GM18873 (cell line): ENCODE measurements at regions not wholly inside any gene's neighbourhood (a gene's known extent, or its start where the extent isn't known, plus 50 kb on each side); places are given as distances from the start of the nearest gene placed in this dataset.

ENCODE experiments used
- ATAC-seq: cut with Tn5 transposase; IDR thresholded peaks from one replicate; pipeline ENCODE4 v1.9.1; 2021; ENCODE audit warnings: mild to moderate bottlenecking, moderate library complexity, moderate number of reproducible peaks; ENCODE audit not compliant: unreplicated experiment, low FRiP score

- ATAC-seq: no peak
Measured at GRCh38 chr12:75711271-75711670, 199.9 kb upstream of the KRR1 start.

- no peak for ATAC-seq
Measured at GRCh38 chr12:75710361-75711069, 199.1 kb upstream of the KRR1 start.

- ATAC-seq: no peak
Measured at GRCh38 chr12:75709503-75709902, 198.1 kb upstream of the KRR1 start.

DNA sequence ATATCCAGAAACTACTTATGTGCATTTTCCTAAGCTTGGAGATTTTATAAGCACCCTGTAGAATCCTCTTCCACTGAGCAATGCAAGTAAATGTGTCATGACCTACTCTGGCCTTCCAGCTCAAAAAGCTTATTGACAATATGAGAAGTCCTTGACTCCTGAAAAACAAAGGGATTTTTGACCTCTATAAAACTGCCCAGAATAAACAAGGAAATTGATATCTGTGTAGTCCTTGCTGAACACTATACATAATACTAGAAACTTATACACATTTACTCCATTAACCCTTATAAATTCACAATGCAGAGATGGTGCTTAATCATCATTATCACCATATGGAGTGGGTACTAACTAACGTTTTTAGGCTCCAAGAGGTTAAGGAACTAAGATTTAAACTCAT is 197.4 kb upstream of the KRR1 start:
- ATAC-seq: no peak

DNA sequence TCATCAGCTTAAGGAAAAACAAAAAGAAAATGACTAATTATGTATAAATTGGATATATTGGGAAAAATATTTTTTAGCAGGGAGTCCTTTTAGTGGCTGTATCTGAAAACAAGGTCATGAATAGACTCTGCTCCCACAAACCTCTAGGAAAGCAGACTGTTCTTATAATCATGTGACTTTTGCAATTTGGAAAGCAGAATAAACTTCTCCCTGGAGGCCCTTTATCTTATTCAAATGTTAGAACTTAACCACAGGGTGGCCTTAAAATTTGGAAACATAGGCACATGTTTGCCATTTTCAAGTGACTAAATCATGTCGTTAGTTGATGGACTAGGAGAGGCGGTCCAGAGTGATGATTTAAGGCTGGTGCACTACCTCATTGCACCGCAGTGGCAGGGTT is 196.6 kb upstream of the KRR1 start:
- ATAC-seq: no peak

GRCh38 chr12:75706786-75707605 is 195.6 kb upstream of the KRR1 start:
- no peak for ATAC-seq

- ATAC-seq: no peak
Measured at GRCh38 chr12:75705749-75706711, 194.6 kb upstream of the KRR1 start.

- no peak for ATAC-seq
Measured at GRCh38 chr12:75704664-75705063, 193.3 kb upstream of the KRR1 start.

GRCh38 chr12:75704208-75704607 is 192.8 kb upstream of the KRR1 start:
- ATAC-seq: no peak

- ATAC-seq: no peak
Measured at GRCh38 chr12:75703131-75703530, 191.7 kb upstream of the KRR1 start.

DNA sequence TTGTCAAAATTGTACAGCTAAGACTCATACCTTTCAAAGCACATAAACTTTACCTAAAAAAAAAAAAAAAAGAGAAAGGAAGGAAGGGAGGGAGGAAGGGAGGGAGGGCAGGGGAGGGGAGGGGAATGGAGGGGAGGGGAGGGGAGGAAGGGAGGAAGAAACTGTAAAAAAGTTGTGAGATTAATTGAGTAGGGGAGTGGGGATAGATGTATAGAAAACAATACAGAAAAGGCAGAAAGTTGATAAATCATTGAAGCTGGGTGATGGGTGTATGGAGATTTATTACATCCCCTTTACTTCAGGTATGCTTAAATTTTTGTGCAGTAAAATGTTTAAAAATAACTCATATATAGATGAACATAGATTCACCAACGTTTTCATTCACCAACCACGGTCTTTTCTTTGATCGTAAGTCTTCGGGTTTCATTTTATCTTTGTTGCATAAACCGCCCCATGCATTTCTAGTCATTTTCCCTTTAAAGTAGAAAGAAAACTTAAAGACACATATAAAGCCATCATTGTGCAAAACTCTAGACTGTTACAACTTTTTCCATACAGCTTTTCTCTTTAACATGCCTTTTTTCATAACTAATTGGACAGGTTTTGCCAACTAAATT is 191.2 kb upstream of the KRR1 start:
- ATAC-seq: no peak

GRCh38 chr12:75701859-75702258 is 190.4 kb upstream of the KRR1 start:
- ATAC-seq: no peak

GRCh38 chr12:75699728-75700496 is 188.5 kb upstream of the KRR1 start:
- ATAC-seq: no peak

GRCh38 chr12:75699251-75699650 is 187.8 kb upstream of the KRR1 start:
- ATAC-seq: no peak

DNA sequence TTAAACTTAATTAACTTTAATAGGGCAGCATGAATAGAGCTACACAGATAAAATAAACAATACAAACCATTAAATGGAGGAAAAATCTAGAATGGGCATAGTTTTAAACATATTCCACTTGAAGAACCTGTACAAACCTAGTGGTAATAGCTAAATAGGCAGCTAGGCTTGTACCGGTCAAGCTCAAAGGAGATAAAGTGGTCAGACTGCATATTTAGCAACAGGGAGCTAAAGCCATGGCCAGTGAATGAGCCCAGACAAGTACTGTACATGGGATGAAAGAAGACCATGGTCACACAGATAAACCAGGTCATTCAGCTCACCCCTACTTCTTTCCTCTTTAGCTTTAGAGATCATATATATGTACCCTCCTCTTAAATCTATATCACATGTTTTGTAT is 186.6 kb upstream of the KRR1 start:
- no peak for ATAC-seq

DNA sequence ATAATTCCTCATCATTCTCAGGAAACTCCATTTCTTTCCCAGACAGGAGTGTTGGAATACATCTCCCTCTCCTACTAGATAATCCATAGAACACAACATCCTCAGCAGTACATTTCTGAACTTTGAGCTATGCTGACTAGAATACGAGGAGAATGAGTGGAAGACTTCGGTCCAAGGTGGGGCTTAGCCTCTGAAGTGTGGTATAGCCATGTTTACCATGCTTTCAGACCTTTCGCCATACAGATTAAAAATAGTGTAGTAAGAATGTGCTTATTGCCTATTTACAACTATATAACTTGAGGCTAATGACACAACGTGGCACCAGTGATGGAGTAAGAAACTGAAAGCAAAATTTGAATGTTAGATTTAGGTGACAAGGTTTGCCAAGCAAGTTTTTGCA is 184.5 kb upstream of the KRR1 start:
- no peak for ATAC-seq

GRCh38 chr12:75694534-75695268 is 183.3 kb upstream of the KRR1 start:
- no peak for ATAC-seq

DNA sequence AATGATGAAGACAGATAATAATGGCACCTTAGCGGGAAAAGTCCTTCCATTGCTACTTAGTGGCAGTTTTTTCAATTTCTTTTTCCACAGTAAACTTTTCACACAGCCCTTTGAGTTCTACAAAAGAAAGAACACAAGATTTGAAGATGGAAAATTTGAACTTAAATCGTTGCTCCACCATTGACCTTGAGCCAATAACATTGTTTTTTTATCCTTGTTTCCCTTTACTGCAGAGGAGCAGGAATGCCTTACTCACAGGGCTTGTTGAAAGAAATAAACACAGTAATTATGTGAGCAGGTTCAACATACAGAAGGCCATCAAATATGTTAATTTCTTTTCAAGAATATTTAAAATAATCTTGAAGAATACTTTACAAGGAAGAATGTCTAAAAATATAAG is 181.5 kb upstream of the KRR1 start:
- no peak for ATAC-seq
